Neural cell (in vitro differentiated cells): ENCODE measurements at regions not wholly inside any gene's neighbourhood (a gene's known extent, or its start where the extent isn't known, plus 50 kb on each side); places are given as distances from the start of the nearest gene placed in this dataset.

ENCODE experiments used
- EP300 ChIP-seq: fragments of 450-650 bp; conservative IDR thresholded peaks from 2 replicates; pipeline ENCODE4 v1.6.1; 2014; ENCODE audit warnings: antibody characterized with exemption, mild to moderate bottlenecking, moderate library complexity; ENCODE audit not compliant: poor library complexity, severe bottlenecking
- EZH2 ChIP-seq: fragments of 200-600, 300-800 bp; shearing (Covaris generic), sonication (generic); IDR thresholded peaks from 2 replicates; pipeline ENCODE4 v1.6.1; 2014; ENCODE audit warnings: antibody characterized with exemption, low read length, borderline replicate concordance, mild to moderate bottlenecking; ENCODE audit not compliant: insufficient read depth, poor library complexity, severe bottlenecking
- MXI1 ChIP-seq: fragments of 450-650 bp; conservative IDR thresholded peaks from 2 replicates; pipeline ENCODE4 v1.6.1; 2014; ENCODE audit warnings: antibody characterized with exemption, mild to moderate bottlenecking; ENCODE audit not compliant: poor library complexity, severe bottlenecking
- POLR2AphosphoS5 ChIP-seq: IDR thresholded peaks from 2 replicates; pipeline ENCODE4 v1.6.1; 2012
- RAD21 ChIP-seq: fragments of 450-650 bp; conservative IDR thresholded peaks from 2 replicates; pipeline ENCODE4 v1.6.1; 2014; ENCODE audit warnings: antibody characterized with exemption, mild to moderate bottlenecking, moderate library complexity
- SMC3 ChIP-seq: fragments of 450-650 bp; conservative IDR thresholded peaks from 2 replicates; pipeline ENCODE4 v1.6.1; 2014; ENCODE audit warnings: antibody characterized with exemption, mild to moderate bottlenecking, moderate library complexity; ENCODE audit not compliant: poor library complexity
- TAF1 ChIP-seq: IDR thresholded peaks from 2 replicates; pipeline ENCODE4 v1.6.1; 2012; ENCODE audit warnings: low read depth
- TF ChIP-seq, protein P1 (sequence below): fragments of 450-650 bp; IDR thresholded peaks from 2 replicates; pipeline ENCODE4 v1.5.1; 2014; ENCODE audit warnings: antibody characterized with exemption, mild to moderate bottlenecking, moderate library complexity; ENCODE audit not compliant: poor library complexity, severe bottlenecking
- TF ChIP-seq, protein P2 (sequence below): IDR thresholded peaks from 2 replicates; pipeline ENCODE4 v1.6.1; 2012; ENCODE audit warnings: borderline replicate concordance

DNA sequence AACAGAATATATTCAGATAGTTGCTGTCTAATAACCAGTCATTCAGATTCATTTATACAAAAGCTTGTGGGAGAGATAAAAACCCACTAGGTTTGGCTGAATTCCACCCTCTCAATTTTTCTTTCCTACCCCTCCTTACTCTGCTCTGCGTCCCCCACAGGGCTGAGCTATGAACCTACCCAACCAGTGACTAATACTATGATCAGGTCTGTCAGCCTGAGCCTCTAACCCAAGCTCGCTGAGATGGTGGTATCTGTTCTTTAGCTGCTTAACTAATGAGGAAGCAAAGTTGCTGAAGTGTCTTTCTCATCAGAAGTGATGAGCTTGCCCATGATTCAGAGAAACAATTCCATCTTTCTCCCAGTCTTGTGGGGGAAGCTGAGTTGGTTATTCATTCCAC is 248.7 kb upstream of the GPR26 start:
- no peak for TF ChIP-seq MXI1
- no peak for TF ChIP-seq POLR2AphosphoS5
- TF ChIP-seq, protein P1, sequence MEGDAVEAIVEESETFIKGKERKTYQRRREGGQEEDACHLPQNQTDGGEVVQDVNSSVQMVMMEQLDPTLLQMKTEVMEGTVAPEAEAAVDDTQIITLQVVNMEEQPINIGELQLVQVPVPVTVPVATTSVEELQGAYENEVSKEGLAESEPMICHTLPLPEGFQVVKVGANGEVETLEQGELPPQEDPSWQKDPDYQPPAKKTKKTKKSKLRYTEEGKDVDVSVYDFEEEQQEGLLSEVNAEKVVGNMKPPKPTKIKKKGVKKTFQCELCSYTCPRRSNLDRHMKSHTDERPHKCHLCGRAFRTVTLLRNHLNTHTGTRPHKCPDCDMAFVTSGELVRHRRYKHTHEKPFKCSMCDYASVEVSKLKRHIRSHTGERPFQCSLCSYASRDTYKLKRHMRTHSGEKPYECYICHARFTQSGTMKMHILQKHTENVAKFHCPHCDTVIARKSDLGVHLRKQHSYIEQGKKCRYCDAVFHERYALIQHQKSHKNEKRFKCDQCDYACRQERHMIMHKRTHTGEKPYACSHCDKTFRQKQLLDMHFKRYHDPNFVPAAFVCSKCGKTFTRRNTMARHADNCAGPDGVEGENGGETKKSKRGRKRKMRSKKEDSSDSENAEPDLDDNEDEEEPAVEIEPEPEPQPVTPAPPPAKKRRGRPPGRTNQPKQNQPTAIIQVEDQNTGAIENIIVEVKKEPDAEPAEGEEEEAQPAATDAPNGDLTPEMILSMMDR: no peak
- no peak for TF ChIP-seq SMC3
- TF ChIP-seq, protein P2, sequence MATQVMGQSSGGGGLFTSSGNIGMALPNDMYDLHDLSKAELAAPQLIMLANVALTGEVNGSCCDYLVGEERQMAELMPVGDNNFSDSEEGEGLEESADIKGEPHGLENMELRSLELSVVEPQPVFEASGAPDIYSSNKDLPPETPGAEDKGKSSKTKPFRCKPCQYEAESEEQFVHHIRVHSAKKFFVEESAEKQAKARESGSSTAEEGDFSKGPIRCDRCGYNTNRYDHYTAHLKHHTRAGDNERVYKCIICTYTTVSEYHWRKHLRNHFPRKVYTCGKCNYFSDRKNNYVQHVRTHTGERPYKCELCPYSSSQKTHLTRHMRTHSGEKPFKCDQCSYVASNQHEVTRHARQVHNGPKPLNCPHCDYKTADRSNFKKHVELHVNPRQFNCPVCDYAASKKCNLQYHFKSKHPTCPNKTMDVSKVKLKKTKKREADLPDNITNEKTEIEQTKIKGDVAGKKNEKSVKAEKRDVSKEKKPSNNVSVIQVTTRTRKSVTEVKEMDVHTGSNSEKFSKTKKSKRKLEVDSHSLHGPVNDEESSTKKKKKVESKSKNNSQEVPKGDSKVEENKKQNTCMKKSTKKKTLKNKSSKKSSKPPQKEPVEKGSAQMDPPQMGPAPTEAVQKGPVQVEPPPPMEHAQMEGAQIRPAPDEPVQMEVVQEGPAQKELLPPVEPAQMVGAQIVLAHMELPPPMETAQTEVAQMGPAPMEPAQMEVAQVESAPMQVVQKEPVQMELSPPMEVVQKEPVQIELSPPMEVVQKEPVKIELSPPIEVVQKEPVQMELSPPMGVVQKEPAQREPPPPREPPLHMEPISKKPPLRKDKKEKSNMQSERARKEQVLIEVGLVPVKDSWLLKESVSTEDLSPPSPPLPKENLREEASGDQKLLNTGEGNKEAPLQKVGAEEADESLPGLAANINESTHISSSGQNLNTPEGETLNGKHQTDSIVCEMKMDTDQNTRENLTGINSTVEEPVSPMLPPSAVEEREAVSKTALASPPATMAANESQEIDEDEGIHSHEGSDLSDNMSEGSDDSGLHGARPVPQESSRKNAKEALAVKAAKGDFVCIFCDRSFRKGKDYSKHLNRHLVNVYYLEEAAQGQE: no peak
- TF ChIP-seq EZH2: no peak
- TF ChIP-seq EP300: no peak
- no peak for TF ChIP-seq RAD21
- no peak for TF ChIP-seq TAF1
